Mesendoderm (in vitro differentiated cells): ENCODE measurements at regions not wholly inside any gene's neighbourhood (a gene's known extent, or its start where the extent isn't known, plus 50 kb on each side); places are given as distances from the start of the nearest gene placed in this dataset.

Experiments used
- DNase-seq: peaks from one replicate; pipeline ENCODE4 v3.0.0; 2013
- H2AK5ac ChIP-seq: 2 replicates; pipeline ENCODE4 v1.6.1; 2013; ENCODE audit warnings: low read length, inconsistent platforms
- H2BK120ac ChIP-seq: 2 replicates; pipeline ENCODE4 v1.6.1; 2013; ENCODE audit warnings: low read depth, mild to moderate bottlenecking, low read length, moderate library complexity, mixed read lengths
- H2BK15ac ChIP-seq: replicated peaks from 2 replicates; pipeline ENCODE4 v1.6.1; 2013; ENCODE audit warnings: low read depth, mild to moderate bottlenecking, moderate library complexity
- H2BK5ac ChIP-seq: 2 replicates; pipeline ENCODE4 v1.6.1; 2013; ENCODE audit warnings: low read length, inconsistent platforms
- H3K18ac ChIP-seq: 2 replicates; pipeline ENCODE4 v1.6.1; 2013; ENCODE audit warnings: mild to moderate bottlenecking, low read length, mixed read lengths
- H3K23ac ChIP-seq: one replicate; pipeline ENCODE4 v1.6.1; 2013; ENCODE audit warnings: low read length
- H3K27ac ChIP-seq: 2 replicates; pipeline ENCODE4 v1.5.1; 2013; ENCODE audit warnings: low read depth, mild to moderate bottlenecking, inconsistent platforms, low read length, moderate library complexity
- H3K27me3 ChIP-seq: 2 replicates; pipeline ENCODE4 v1.6.1; 2013; ENCODE audit warnings: low read length, control low read depth, mild to moderate bottlenecking, inconsistent platforms; ENCODE audit not compliant: insufficient read depth, poor library complexity
- H3K36me3 ChIP-seq: 2 replicates; pipeline ENCODE4 v1.6.1; 2013; ENCODE audit warnings: low read length, inconsistent platforms; ENCODE audit not compliant: control insufficient read depth, insufficient read depth
- H3K4ac ChIP-seq: one replicate; pipeline ENCODE4 v1.6.1; 2013; ENCODE audit warnings: low read depth, mild to moderate bottlenecking, low read length, moderate library complexity
- H3K4me1 ChIP-seq: 2 replicates; pipeline ENCODE4 v1.6.1; 2013; ENCODE audit warnings: low read depth, low read length, inconsistent platforms; ENCODE audit not compliant: control insufficient read depth
- H3K4me2 ChIP-seq: 2 replicates; pipeline ENCODE4 v1.6.1; 2013; ENCODE audit warnings: low read length
- H3K4me3 ChIP-seq: 2 replicates; pipeline ENCODE4 v1.5.1; 2013; ENCODE audit warnings: mild to moderate bottlenecking, low read length
- H3K56ac ChIP-seq: one replicate; pipeline ENCODE4 v1.6.1; 2013; ENCODE audit warnings: low read length
- H3K79me1 ChIP-seq: 2 replicates; pipeline ENCODE4 v1.6.1; 2013; ENCODE audit warnings: low read length, inconsistent platforms
- H3K79me2 ChIP-seq: 2 replicates; pipeline ENCODE4 v1.6.1; 2013; ENCODE audit warnings: mild to moderate bottlenecking, low read length; ENCODE audit not compliant: control insufficient read depth, insufficient read depth
- H3K9ac ChIP-seq: 2 replicates; pipeline ENCODE4 v1.6.1; 2013; ENCODE audit warnings: low read length, inconsistent platforms
- H4K5ac ChIP-seq: one replicate; pipeline ENCODE4 v1.6.1; 2013; ENCODE audit warnings: low read length
- H4K8ac ChIP-seq: one replicate; pipeline ENCODE4 v1.6.1; 2013; ENCODE audit warnings: low read depth, mild to moderate bottlenecking, control low read depth, low read length, moderate library complexity
- WGBS: extraction: QIAGEN DNeasy Blood & Tissue Kit; methylation state at CpG from one replicate; pipeline ENCODE4 v1.1.7; 2013; ENCODE audit warnings: low lambda C conversion rate, missing lambda C conversion rate; ENCODE audit not compliant: insufficient coverage; ENCODE audit errors: extremely low coverage; 5-methylcytosine and 5-hydroxymethylcytosine counted together

DNA sequence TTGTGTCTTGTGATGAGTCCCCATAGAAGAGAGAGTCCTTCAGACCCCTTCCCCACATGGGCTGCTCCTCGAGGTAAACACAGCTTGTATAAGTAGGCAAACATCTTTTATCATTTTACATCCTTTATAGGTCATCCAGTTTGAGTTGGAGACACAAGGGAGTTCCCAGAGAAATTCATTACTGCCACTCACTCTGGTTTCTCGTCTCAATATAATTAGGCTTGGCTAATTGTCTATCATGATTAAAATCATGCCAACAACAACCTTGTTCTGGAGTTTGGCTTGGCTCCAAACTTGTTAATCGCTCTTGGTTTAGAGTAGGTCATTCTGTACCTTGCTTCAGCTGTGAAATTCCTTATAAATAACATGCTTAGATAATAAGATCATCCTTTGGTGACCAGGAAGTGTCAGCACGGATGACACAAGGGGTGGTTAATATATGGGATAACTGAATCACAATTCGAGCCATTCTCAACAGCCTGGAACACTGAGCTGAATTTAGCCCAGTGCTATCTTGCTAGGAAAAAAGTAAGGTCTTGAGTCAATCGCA lies 70.7 kb upstream of the DAB1 start:
- no peak overlapping the region for H3K4me2 ChIP-seq
- no peak overlapping the region for H3K9ac ChIP-seq
- H2AK5ac ChIP-seq: no peak overlapping the region
- no peaks in the 10 kb centered on the region for H3K79me1 ChIP-seq
- H3K36me3 ChIP-seq: no peaks in the 10 kb centered on the region
- H3K18ac ChIP-seq: no peak overlapping the region
- no peak overlapping the region for H3K4me3 ChIP-seq
- H3K79me2 ChIP-seq: no peaks in the 10 kb centered on the region
- H4K5ac ChIP-seq: no peak overlapping the region
- no peak overlapping the region for H3K23ac ChIP-seq
- DNase-seq: peak; percentile 55
- H3K4ac ChIP-seq: no peak overlapping the region
- H4K8ac ChIP-seq: no peak overlapping the region
- H3K4me1 ChIP-seq: no peaks in the 10 kb centered on the region
- H2BK120ac ChIP-seq: no peak overlapping the region
- no CpG with 5 or more reads among the region's 6 CpGs for WGBS
- H3K56ac ChIP-seq: no peak overlapping the region
- peak overlapping the region; percentile 25 for H2BK15ac ChIP-seq
- no peak overlapping the region for H3K27ac ChIP-seq
- H3K27me3 ChIP-seq: no peaks in the 10 kb centered on the region
- no peak overlapping the region for H2BK5ac ChIP-seq

DNA sequence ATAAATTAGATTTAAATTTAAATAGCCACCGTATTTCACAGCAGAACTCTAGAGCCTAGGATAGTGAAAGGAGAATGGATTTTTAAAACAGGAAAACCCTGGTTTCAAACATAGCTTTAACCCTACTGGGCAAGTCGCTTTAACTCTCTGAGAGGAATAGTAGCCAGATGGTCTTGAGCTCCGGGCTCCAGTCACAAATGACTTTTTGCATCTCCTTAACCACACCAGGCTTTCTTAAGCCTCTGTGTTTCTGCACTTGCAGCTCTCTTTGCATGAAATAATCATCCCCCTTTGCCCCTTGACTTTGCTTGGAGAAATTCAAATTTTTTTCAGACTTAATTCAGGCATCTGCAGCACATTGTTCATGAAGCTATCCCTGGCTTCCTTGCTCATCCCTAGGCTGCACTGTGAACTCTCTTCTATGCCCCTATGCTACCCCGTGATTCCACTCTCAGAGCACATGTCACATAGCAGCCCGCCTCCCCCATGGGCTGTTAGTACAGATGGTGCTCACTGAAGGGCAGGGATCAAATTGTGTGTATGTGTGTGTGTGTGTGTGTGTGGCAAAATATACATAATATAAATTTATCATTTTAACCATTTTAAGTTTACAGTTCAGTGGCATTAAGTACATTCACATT lies 68.8 kb upstream of the DAB1 start:
- no peak overlapping the region for H3K4me2 ChIP-seq
- H3K18ac ChIP-seq: no peak overlapping the region
- H4K5ac ChIP-seq: no peak overlapping the region
- H3K23ac ChIP-seq: no peak overlapping the region
- H3K27me3 ChIP-seq: no peaks in the 10 kb centered on the region
- H3K4ac ChIP-seq: no peak overlapping the region
- H3K4me1 ChIP-seq: peaks cover 3% of the 10 kb centered on the region
- no peak overlapping the region for H3K4me3 ChIP-seq
- H3K36me3 ChIP-seq: no peaks in the 10 kb centered on the region
- no CpG with 5 or more reads among the region's 5 CpGs for WGBS
- no peak overlapping the region for H4K8ac ChIP-seq
- no peak overlapping the region for H3K27ac ChIP-seq
- no peak overlapping the region for H3K9ac ChIP-seq
- H2BK5ac ChIP-seq: no peak overlapping the region
- DNase-seq: no peak
- no peak overlapping the region for H3K56ac ChIP-seq
- H2AK5ac ChIP-seq: no peak overlapping the region
- no peaks in the 10 kb centered on the region for H3K79me1 ChIP-seq
- no peak overlapping the region for H2BK15ac ChIP-seq
- no peak overlapping the region for H2BK120ac ChIP-seq
- H3K79me2 ChIP-seq: no peaks in the 10 kb centered on the region

- DNase-seq: peak; percentile 65
- Histone ChIP-seq H3K4me3 (no peak overlapping the region), H3K79me2 (no peaks in the 10 kb centered on the region), H3K4me2 (no peak overlapping the region), H3K56ac (no peak overlapping the region), H3K36me3 (no peaks in the 10 kb centered on the region), H3K27me3 (no peaks in the 10 kb centered on the region), H2AK5ac (no peak overlapping the region), H3K27ac (no peak overlapping the region), H3K9ac (no peak overlapping the region), H3K18ac (peak overlapping the region; percentile 22), H3K79me1 (no peaks in the 10 kb centered on the region), H4K8ac (no peak overlapping the region), H3K23ac (no peak overlapping the region), H2BK120ac (no peak overlapping the region), H3K4me1 (peaks cover 3% of the 10 kb centered on the region), H2BK15ac (peak overlapping the region; percentile 67), H2BK5ac (no peak overlapping the region), H4K5ac (no peak overlapping the region), H3K4ac (no peak overlapping the region)
- WGBS: no CpG with 5 or more reads among the region's 5 CpGs
Measured at GRCh38 chr1:57489358-57490036, 65.6 kb upstream of the DAB1 start.

DNA sequence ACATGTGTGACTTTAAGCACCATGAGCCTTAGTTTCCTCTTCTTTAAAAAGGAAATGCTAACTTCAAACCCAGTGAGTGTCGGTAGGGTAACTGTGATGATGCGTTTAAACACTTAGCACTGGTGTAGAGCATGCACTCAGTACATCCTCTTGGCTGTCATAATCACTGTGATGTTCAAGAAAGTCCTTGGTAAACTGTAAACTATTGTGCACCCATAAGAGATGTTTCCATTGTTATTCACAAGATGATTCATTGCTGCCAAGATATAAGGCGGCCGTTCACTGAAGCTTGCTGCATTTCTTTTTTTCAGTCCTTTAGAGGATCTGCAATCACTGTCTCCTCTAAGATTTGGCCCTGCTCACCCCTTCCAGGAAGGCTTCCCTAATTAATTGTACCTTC lies 61.8 kb upstream of the DAB1 start:
- no peak overlapping the region for H3K27ac ChIP-seq
- no peaks in the 10 kb centered on the region for H3K36me3 ChIP-seq
- H2BK5ac ChIP-seq: no peak overlapping the region
- no peaks in the 10 kb centered on the region for H3K79me2 ChIP-seq
- no peak for DNase-seq
- no peak overlapping the region for H3K4ac ChIP-seq
- H4K8ac ChIP-seq: no peak overlapping the region
- H3K27me3 ChIP-seq: no peaks in the 10 kb centered on the region
- H2BK120ac ChIP-seq: no peak overlapping the region
- no peaks in the 10 kb centered on the region for H3K79me1 ChIP-seq
- no peak overlapping the region for H3K4me2 ChIP-seq
- H4K5ac ChIP-seq: no peak overlapping the region
- H2AK5ac ChIP-seq: no peak overlapping the region
- no peak overlapping the region for H3K56ac ChIP-seq
- no CpG with 5 or more reads among the region's 4 CpGs for WGBS
- H3K4me3 ChIP-seq: no peak overlapping the region
- H2BK15ac ChIP-seq: peak overlapping the region; percentile 98
- H3K18ac ChIP-seq: no peak overlapping the region
- no peak overlapping the region for H3K23ac ChIP-seq
- no peak overlapping the region for H3K9ac ChIP-seq
- H3K4me1 ChIP-seq: peaks cover 5% of the 10 kb centered on the region

DNA sequence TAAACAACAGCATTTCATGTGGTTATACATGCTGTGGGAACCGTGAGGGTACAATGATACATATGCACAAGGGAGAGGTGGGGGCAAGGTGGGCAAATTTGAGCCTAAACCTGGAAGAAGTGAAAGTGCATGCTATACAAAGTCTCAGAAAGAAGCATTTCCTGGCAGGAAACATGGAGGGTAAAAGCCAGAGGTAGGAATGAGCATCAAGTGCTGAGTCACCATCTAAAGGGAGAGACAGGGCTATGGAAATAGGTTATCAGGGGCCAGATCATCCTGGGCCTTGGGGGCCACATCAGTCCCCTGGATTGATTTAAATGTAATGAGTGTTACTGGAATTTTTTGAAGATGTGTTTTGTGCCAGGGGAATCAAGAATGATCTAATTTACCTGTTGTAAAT lies 60.1 kb upstream of the DAB1 start:
- Histone ChIP-seq H3K9ac (no peak overlapping the region), H2BK5ac (no peak overlapping the region), H2BK120ac (no peak overlapping the region), H3K23ac (no peak overlapping the region), H3K4me2 (no peak overlapping the region), H3K27me3 (no peaks in the 10 kb centered on the region), H2BK15ac (no peak overlapping the region), H3K4ac (no peak overlapping the region), H2AK5ac (no peak overlapping the region), H3K18ac (peak overlapping the region; percentile 81), H3K4me1 (peaks cover 2% of the 10 kb centered on the region), H3K4me3 (no peak overlapping the region), H4K8ac (no peak overlapping the region), H3K36me3 (no peaks in the 10 kb centered on the region), H3K79me1 (no peaks in the 10 kb centered on the region), H4K5ac (no peak overlapping the region), H3K79me2 (no peaks in the 10 kb centered on the region), H3K27ac (no peak overlapping the region), H3K56ac (no peak overlapping the region)
- WGBS: no CpG with 5 or more reads among the region's 1 CpG
- DNase-seq: peak; percentile 46
